Fibroblast of peridontal ligament (primary cell): ENCODE measurements at regions not wholly inside any gene's neighbourhood (a gene's known extent, or its start where the extent isn't known, plus 50 kb on each side); places are given as distances from the start of the nearest gene placed in this dataset.
"Not testable (repeated sequence)": the region's sequence is repeated elsewhere in the genome, so short reads cannot be mapped to it uniquely, and the experiment has no call there.

Experiments
- DNase-seq: peaks from one replicate; pipeline ENCODE4 v3.0.0-alpha.2; 2010; ENCODE audit errors: extremely low read depth

GRCh38 chr13:87537951-87538350, 133.2 kb upstream of the SLITRK5 start:
- DNase-seq = no peak

- DNase-seq = no peak
Observed at GRCh38 chr13:87538366-87539052, 132.7 kb upstream of the SLITRK5 start.

GRCh38 chr13:87553142-87553541, 118.0 kb upstream of the SLITRK5 start:
- DNase-seq = no peak

- no peak for DNase-seq
Observed at GRCh38 chr13:87554045-87554444, 117.1 kb upstream of the SLITRK5 start.

- DNase-seq = no peak
Observed at GRCh38 chr13:87557788-87558187, 113.4 kb upstream of the SLITRK5 start.

- not testable (repeated sequence) for DNase-seq
Observed at GRCh38 chr13:87561580-87561979, 109.6 kb upstream of the SLITRK5 start.

- no peak for DNase-seq
Observed at GRCh38 chr13:87570669-87571068, 100.5 kb upstream of the SLITRK5 start.

- DNase-seq = no peak
Observed at GRCh38 chr13:87582399-87582798, 88.8 kb upstream of the SLITRK5 start.

- no peak for DNase-seq
Observed at GRCh38 chr13:87590518-87590917, 80.7 kb upstream of the SLITRK5 start.

- DNase-seq = not testable (repeated sequence)
Observed at GRCh38 chr13:87604437-87604836, 66.7 kb upstream of the SLITRK5 start.

- no peak for DNase-seq
Observed at GRCh38 chr13:87607266-87607665, 63.9 kb upstream of the SLITRK5 start.

GRCh38 chr13:87614276-87614675, 56.9 kb upstream of the SLITRK5 start:
- DNase-seq = no peak
